ENCODE measurements at regions not wholly inside any gene's neighbourhood (a gene's known extent, or its start where the extent isn't known, plus 50 kb on each side); places are given as distances from the start of the nearest gene placed in this dataset.
"Not testable (repeated sequence)": the region's sequence is repeated elsewhere in the genome, so short reads cannot be mapped to it uniquely, and the experiment has no call there.

DNA sequence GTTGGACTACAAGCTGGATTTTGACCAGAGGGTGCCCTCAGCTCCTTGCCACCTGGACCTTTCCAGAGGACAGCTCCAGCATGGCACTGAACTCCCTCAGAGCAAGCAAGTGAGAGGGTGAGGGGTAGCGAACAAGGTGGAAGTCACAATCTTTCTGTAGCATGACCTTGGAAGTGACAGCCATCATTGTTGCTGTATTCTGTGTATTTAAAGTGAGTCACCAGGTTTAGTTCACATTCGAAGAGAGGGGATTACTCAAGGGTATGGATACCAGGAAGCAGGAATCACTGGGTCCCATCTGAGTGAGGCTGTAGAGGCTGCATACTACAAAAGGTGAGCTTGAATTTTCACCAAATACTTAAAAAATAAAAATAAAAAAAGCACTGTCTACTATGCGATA is 280.0 kb upstream of the SPTLC3 start:
- Histone ChIP-seq H3K9ac (ENCODE audit: low read depth, low read length) (no peak overlapping the region), H3K36me3 (ENCODE audit: control insufficient read depth, insufficient read depth, low read length) (no peaks in the 10 kb centered on the region), H3K27ac (ENCODE audit: low read depth, low read length) (no peak overlapping the region), H3K4me1 (ENCODE audit: control insufficient read depth, insufficient read depth, low read length) (no peaks in the 10 kb centered on the region), H3K9me3 (ENCODE audit: control insufficient read depth, insufficient read depth, low read length) (no peaks in the 10 kb centered on the region), H3K27me3 (ENCODE audit: control insufficient read depth, insufficient read depth, low read length) (no peaks in the 10 kb centered on the region), H3K4me3 (ENCODE audit: low read depth, low read length) (no peak overlapping the region)

DNA sequence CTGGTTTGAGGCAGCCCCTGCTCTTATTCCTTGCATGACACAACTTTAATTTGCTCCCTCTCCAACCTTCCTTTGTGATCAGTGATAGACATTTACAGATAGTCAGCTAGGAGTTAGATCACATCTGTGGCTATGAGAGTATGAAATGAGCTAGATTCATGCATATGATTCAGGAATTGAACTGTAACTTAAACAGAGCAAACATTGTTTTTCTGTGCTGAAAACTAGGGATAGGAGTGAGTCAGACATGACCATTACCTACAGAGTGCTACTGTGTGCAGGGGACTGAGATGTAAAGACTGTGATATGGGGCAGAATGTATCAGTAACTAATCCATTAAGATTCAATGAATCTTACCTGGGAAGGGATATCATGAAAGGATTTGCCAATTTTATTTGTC is 279.4 kb upstream of the SPTLC3 start:
- H3K36me3 ChIP-seq (ENCODE audit: control insufficient read depth, insufficient read depth, low read length): no peaks in the 10 kb centered on the region
- H3K4me3 ChIP-seq (ENCODE audit: low read depth, low read length): no peak overlapping the region
- H3K9ac ChIP-seq (ENCODE audit: low read depth, low read length): no peak overlapping the region
- H3K27ac ChIP-seq (ENCODE audit: low read depth, low read length): no peak overlapping the region
- no peaks in the 10 kb centered on the region for H3K4me1 ChIP-seq (ENCODE audit: control insufficient read depth, insufficient read depth, low read length)
- no peaks in the 10 kb centered on the region for H3K9me3 ChIP-seq (ENCODE audit: control insufficient read depth, insufficient read depth, low read length)
- no peaks in the 10 kb centered on the region for H3K27me3 ChIP-seq (ENCODE audit: control insufficient read depth, insufficient read depth, low read length)

DNA sequence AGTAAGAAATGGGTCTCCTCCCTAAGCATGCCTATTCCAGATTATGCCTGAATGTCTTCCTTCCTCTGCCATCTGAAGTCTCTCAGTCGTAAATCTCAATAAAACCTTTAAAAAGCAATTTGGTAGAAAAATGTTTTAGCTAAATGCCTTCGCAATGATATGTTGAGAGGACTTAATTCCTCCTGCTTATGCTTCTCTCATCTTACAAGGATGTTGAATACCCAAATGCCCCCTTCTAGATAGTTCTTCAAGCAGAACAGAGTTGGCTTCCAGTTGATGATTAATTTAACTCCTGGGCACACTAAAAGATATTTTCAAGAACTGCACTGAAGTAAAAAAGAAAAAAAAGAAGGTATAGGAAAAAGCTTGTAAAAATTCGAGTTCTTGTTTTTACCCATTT is 275.0 kb upstream of the SPTLC3 start:
- no peaks in the 10 kb centered on the region for H3K9me3 ChIP-seq (ENCODE audit: control insufficient read depth, insufficient read depth, low read length)
- H3K9ac ChIP-seq (ENCODE audit: low read depth, low read length): no peak overlapping the region
- H3K4me3 ChIP-seq (ENCODE audit: low read depth, low read length): no peak overlapping the region
- H3K4me1 ChIP-seq (ENCODE audit: control insufficient read depth, insufficient read depth, low read length): no peaks in the 10 kb centered on the region
- no peaks in the 10 kb centered on the region for H3K27me3 ChIP-seq (ENCODE audit: control insufficient read depth, insufficient read depth, low read length)
- no peak overlapping the region for H3K27ac ChIP-seq (ENCODE audit: low read depth, low read length)
- no peaks in the 10 kb centered on the region for H3K36me3 ChIP-seq (ENCODE audit: control insufficient read depth, insufficient read depth, low read length)

DNA sequence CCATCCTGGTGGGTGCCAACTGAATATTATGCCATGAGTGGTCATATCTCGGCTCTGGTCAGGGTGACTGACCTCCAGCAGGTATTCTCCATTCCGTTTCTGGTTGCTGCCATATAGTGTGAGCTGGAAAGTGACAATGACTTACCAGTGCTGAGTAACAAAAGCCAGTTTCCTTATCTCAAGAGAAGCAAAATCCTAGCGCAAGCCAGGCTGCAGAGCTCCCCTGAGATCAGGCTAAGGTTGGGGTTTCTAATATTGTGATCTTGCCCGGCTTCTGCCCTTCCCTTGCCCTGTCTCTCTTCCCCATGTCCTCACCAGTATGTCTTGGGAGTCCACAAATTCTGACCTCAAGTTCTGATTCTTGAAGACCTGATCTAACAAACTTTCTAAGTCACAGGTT is 271.3 kb upstream of the SPTLC3 start:
- Histone ChIP-seq H3K4me3 (ENCODE audit: low read depth, low read length) (no peak overlapping the region), H3K27ac (ENCODE audit: low read depth, low read length) (no peak overlapping the region), H3K27me3 (ENCODE audit: control insufficient read depth, insufficient read depth, low read length) (no peaks in the 10 kb centered on the region), H3K9ac (ENCODE audit: low read depth, low read length) (no peak overlapping the region), H3K4me1 (ENCODE audit: control insufficient read depth, insufficient read depth, low read length) (no peaks in the 10 kb centered on the region), H3K36me3 (ENCODE audit: control insufficient read depth, insufficient read depth, low read length) (no peaks in the 10 kb centered on the region), H3K9me3 (ENCODE audit: control insufficient read depth, insufficient read depth, low read length) (no peaks in the 10 kb centered on the region)

DNA sequence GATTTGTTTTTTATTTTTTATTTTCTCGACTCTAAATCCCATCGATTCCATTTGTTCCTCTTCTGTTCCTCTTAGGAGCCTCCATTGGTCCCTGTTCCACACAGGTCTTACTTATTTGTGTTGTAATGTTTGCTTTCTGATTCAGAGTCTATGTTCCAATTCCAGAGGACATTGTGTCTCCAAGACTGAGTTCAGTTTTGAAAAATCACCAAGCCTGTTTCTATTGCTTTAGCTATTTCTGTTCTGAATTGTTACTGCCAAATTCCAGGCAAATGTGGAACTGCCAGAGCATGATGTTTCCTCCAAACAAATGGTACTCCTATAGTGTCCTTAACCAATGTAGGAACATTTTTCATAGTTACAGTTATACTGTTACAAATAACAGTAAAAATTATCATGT is 270.9 kb upstream of the SPTLC3 start:
- Histone ChIP-seq H3K4me1 (ENCODE audit: control insufficient read depth, insufficient read depth, low read length) (no peaks in the 10 kb centered on the region), H3K27me3 (ENCODE audit: control insufficient read depth, insufficient read depth, low read length) (no peaks in the 10 kb centered on the region)

DNA sequence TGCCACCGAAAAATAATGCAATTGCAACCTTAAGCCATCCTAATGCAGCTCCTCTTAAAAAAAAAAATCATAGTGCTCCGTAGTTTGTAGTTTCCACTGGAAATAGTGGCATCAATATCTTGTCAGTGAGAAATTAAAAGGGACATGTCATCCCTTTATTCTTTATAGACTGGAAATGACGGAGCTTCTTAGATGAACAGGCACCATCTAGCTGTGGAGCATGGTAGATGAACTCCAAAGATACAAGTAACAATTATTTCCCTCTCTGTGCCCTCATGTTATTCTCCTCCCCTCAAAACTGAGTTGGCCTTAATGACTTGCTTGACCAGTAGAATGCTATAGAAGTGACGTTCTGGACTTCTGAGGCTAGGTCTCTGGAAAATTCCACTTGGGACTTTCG is 268.1 kb upstream of the SPTLC3 start:
- Histone ChIP-seq H3K27ac (ENCODE audit: low read depth, low read length) (no peak overlapping the region), H3K9me3 (ENCODE audit: control insufficient read depth, insufficient read depth, low read length) (no peaks in the 10 kb centered on the region), H3K4me3 (ENCODE audit: low read depth, low read length) (no peak overlapping the region), H3K36me3 (ENCODE audit: control insufficient read depth, insufficient read depth, low read length) (no peaks in the 10 kb centered on the region), H3K4me1 (ENCODE audit: control insufficient read depth, insufficient read depth, low read length) (peaks cover 6% of the 10 kb centered on the region; the same call in 1 of the 2 replicates), H3K9ac (ENCODE audit: low read depth, low read length) (no peak overlapping the region), H3K27me3 (ENCODE audit: control insufficient read depth, insufficient read depth, low read length) (no peaks in the 10 kb centered on the region)

More for the DNA sequence above, 270.9 kb upstream of the SPTLC3 start:
- Histone ChIP-seq H3K27ac (ENCODE audit: low read depth, low read length) (no peak overlapping the region), H3K36me3 (ENCODE audit: control insufficient read depth, insufficient read depth, low read length) (no peaks in the 10 kb centered on the region), H3K9me3 (ENCODE audit: control insufficient read depth, insufficient read depth, low read length) (no peaks in the 10 kb centered on the region), H3K9ac (ENCODE audit: low read depth, low read length) (no peak overlapping the region), H3K4me3 (ENCODE audit: low read depth, low read length) (no peak overlapping the region)

DNA sequence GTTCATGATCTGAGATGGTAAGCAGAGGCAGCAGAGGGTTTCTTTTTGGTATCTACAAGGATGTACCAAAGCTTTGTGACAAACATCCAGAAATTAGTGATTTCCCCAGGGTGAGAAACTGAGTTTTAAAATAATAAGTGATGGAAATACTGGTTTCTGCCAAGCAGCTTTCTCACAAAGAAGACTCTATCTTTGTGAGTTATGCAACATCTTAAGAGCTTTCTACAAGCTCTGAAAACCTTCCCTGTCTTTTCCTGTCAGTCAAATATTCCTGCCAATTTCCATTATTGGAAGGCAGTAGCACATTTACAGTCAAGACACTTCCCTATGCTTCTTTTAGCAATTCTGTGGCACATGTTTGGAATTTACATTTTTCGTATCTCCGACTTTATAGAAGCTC is 264.7 kb upstream of the SPTLC3 start:
- H3K9me3 ChIP-seq (ENCODE audit: control insufficient read depth, insufficient read depth, low read length): no peaks in the 10 kb centered on the region
- no peak overlapping the region for H3K9ac ChIP-seq (ENCODE audit: low read depth, low read length)
- no peak overlapping the region for H3K4me3 ChIP-seq (ENCODE audit: low read depth, low read length)
- peaks cover 20% of the 10 kb centered on the region for H3K4me1 ChIP-seq (ENCODE audit: control insufficient read depth, insufficient read depth, low read length)
- H3K36me3 ChIP-seq (ENCODE audit: control insufficient read depth, insufficient read depth, low read length): no peaks in the 10 kb centered on the region
- no peaks in the 10 kb centered on the region for H3K27me3 ChIP-seq (ENCODE audit: control insufficient read depth, insufficient read depth, low read length)
- no peak overlapping the region for H3K27ac ChIP-seq (ENCODE audit: low read depth, low read length)

DNA sequence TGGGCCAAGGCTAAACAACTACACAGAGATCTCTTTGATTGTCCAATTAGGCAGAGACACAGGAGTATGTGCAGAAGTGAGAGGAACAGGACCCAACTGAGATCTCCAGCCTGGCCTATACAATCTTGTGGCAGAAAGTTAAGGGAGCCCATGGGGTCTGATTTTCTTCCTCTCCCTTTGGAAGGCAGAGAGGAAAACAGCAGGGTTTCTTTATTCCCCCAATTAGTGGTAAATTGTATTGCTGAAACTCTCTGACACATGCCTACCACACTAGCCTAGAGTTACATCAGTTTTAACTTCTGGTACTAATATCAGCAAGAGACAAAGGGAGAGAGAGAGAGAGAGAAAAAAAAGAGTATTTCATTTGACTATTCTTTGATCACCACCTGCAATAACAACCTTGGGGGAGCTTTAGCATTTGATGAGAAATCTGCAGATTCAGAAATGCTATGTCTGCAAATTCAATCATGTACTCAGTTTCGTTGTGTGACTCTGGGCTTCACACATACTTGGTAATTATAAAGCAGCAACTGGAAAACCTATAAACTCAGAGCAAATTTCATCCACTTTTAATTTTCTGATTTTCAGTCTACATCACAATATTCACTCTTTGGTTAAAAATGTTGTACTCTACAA is 260.3 kb upstream of the SPTLC3 start:
- no peaks in the 10 kb centered on the region for H3K36me3 ChIP-seq (ENCODE audit: control insufficient read depth, insufficient read depth, low read length)

DNA sequence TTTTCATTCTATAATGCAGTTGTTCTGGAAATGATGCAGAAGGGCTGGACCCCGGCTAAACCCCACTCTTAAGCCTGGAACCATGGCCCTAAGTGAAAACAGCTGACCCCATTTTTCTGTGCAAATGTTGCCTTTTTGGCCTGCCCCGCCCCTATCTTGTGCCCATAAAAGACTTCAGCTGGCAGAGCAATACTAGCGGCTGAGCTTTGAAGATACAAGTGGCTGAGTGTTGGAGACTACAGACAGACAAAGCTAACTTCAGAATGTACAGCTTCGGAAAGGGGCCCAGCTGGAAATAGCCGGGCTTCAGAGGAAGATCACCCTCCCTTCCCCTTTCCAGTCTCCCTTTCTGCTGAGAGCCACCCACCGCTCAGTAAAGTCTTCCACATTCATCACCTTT is 258.6 kb upstream of the SPTLC3 start:
- Histone ChIP-seq H3K27ac (ENCODE audit: low read depth, low read length) (no peak overlapping the region), H3K4me3 (ENCODE audit: low read depth, low read length) (no peak overlapping the region), H3K27me3 (ENCODE audit: control insufficient read depth, insufficient read depth, low read length) (no peaks in the 10 kb centered on the region), H3K9ac (ENCODE audit: low read depth, low read length) (no peak overlapping the region; the same call in 1 of the 2 replicates), H3K9me3 (ENCODE audit: control insufficient read depth, insufficient read depth, low read length) (no peaks in the 10 kb centered on the region), H3K36me3 (ENCODE audit: control insufficient read depth, insufficient read depth, low read length) (no peaks in the 10 kb centered on the region), H3K4me1 (ENCODE audit: control insufficient read depth, insufficient read depth, low read length) (peaks cover 45% of the 10 kb centered on the region)

More for the DNA sequence above, 260.3 kb upstream of the SPTLC3 start:
- peak overlapping the region; percentile 36 for H3K27ac ChIP-seq (ENCODE audit: low read depth, low read length)
- H3K27me3 ChIP-seq (ENCODE audit: control insufficient read depth, insufficient read depth, low read length): no peaks in the 10 kb centered on the region
- no peak overlapping the region for H3K4me3 ChIP-seq (ENCODE audit: low read depth, low read length)
- no peaks in the 10 kb centered on the region for H3K9me3 ChIP-seq (ENCODE audit: control insufficient read depth, insufficient read depth, low read length)
- H3K9ac ChIP-seq (ENCODE audit: low read depth, low read length): no peak overlapping the region
- H3K4me1 ChIP-seq (ENCODE audit: control insufficient read depth, insufficient read depth, low read length): peaks cover 49% of the 10 kb centered on the region

DNA sequence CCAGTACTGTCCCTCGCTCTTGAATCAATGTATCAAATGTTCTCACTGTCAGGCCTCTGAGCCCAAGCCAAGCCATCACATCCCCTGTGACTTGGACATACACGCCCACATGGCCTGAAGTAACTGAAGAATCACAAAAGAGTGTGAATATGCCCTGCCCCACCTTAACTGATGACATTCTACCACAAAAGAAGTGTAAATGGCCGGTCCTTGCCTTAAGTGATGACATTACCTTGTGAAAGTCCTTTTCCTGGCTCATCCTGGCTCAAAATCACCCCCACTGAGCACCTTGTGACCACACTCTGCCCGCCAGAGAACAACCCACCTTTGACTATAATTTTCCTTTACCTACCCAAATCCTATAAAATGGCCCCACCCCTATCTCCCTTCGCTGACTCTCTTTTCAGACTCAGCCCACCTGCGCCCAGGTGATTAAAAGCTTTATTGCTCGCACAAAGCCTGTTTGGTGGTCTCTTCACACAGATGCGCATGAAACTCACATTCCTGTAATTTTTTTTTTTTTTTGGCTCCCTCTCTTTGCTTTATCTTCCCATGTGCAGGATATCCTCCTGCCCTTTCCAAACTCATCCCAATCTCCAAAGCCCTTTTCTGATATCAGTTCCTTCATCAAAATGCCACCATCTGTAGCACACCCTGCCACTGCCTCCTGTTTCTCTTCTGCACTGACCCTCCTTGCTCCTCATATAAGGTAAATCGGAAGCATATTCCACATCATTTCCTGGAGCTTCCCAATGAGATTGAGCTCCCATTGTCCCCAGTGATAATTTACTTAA is 255.7 kb upstream of the SPTLC3 start:
- not testable (repeated sequence) for H3K9me3 ChIP-seq (ENCODE audit: control insufficient read depth, insufficient read depth, low read length); H3K36me3 ChIP-seq (ENCODE audit: control insufficient read depth, insufficient read depth, low read length); H3K27me3 ChIP-seq (ENCODE audit: control insufficient read depth, insufficient read depth, low read length)
- peak overlapping the region; percentile 81 for H3K27ac ChIP-seq (ENCODE audit: low read depth, low read length)
- H3K9ac ChIP-seq (ENCODE audit: low read depth, low read length): peak overlapping the region; percentile 83
- peak overlapping the region; percentile 72 for H3K4me3 ChIP-seq (ENCODE audit: low read depth, low read length)
- H3K4me1 ChIP-seq (ENCODE audit: control insufficient read depth, insufficient read depth, low read length): peaks cover 40% of the 10 kb centered on the region

DNA sequence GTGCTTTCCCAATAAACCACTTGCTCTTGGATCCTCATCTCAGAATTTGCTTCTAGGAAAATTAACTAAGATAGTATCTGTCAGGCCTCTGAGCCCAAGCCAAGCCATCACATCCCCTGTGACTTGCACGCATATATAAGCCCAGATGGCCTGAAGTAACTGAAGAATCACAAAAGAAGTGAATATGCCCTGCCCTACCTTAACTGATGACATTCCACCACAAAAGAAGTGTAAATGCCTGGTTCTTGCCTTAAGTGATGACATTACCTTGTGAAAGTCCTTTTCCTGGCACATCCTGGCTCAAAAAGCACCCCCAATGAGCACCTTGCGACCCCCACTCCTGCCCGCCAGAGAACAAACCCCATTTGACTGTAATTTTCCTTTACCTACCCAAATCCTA is 255.0 kb upstream of the SPTLC3 start:
- not testable (repeated sequence) for H3K36me3 ChIP-seq (ENCODE audit: control insufficient read depth, insufficient read depth, low read length); H3K27me3 ChIP-seq (ENCODE audit: control insufficient read depth, insufficient read depth, low read length); H3K9me3 ChIP-seq (ENCODE audit: control insufficient read depth, insufficient read depth, low read length)
- H3K27ac ChIP-seq (ENCODE audit: low read depth, low read length): peak overlapping the region; percentile 81
- H3K4me3 ChIP-seq (ENCODE audit: low read depth, low read length): peak overlapping the region; percentile 72
- peak overlapping the region; percentile 83 for H3K9ac ChIP-seq (ENCODE audit: low read depth, low read length)
- H3K4me1 ChIP-seq (ENCODE audit: control insufficient read depth, insufficient read depth, low read length): peaks cover 34% of the 10 kb centered on the region
